Gastrocnemius medialis (tissue), 4 donors: ENCODE measurements at regions not wholly inside any gene's neighbourhood (a gene's known extent, or its start where the extent isn't known, plus 50 kb on each side); places are given as distances from the start of the nearest gene placed in this dataset.

ENCODE experiments used
- ATAC-seq, 2 donors: fragments of 150-250 bp; one replicate each; pipeline ENCODE4 v1.9.1; 2016
- DNase-seq, 2 donors: peaks; one replicate each; pipeline ENCODE4 v3.0.0-alpha.2; 2019
- H3K27ac ChIP-seq, 4 donors: fragments of 200-600 bp; sonication (generic); 1 replicate in 1 of 4; 2 replicates in 3 of 4; pipeline ENCODE4 v1.5.1; 2016 to 2018; ENCODE audit warnings: mild to moderate bottlenecking in 2 of 4, moderate library complexity in 1 of 4
- H3K27me3 ChIP-seq, 3 donors: fragments of 200-600 bp; sonication (generic) in 2 of 3; 1 replicate in 1 of 3; 2 replicates in 2 of 3; pipeline versions ENCODE4 v1.5.1 to v1.6.0; 2016 to 2019; ENCODE audit warnings: mild to moderate bottlenecking in 1 of 3, moderate library complexity in 1 of 3
- H3K36me3 ChIP-seq, 2 donors: fragments of 200-600 bp; sonication (generic) in 1 of 2; one replicate each; pipeline ENCODE4 v1.5.1; 2017 to 2018
- H3K4me1 ChIP-seq, 2 donors: fragments of 200-600 bp; sonication (generic) in 1 of 2; one replicate each; pipeline ENCODE4 v1.5.1; 2016 to 2017; ENCODE audit warnings: mild to moderate bottlenecking in 2 of 2
- H3K4me3 ChIP-seq, 4 donors: fragments of 200-600 bp; sonication (generic) in 3 of 4; 1 replicate in 1 of 4; 2 replicates in 3 of 4; pipeline ENCODE4 v1.5.1; 2016 to 2019; ENCODE audit warnings: mild to moderate bottlenecking in 2 of 4
- H3K9me3 ChIP-seq, 3 donors: fragments of 200-600 bp; sonication (generic) in 2 of 3; 1 replicate in 1 of 3; 2 replicates in 2 of 3; pipeline ENCODE4 v1.5.1; 2016 to 2019
- POLR2A ChIP-seq, 2 donors: fragments of 450-650 bp; IDR thresholded peaks; one replicate each; pipeline ENCODE4 v1.6.1; 2017; ENCODE audit warnings: antibody characterized with exemption in 2 of 2, mild to moderate bottlenecking in 2 of 2, moderate library complexity in 2 of 2
- in situ Hi-C, 4 donors: fragments of 200-750 bp; cut with MboI; loops; one replicate each; pipeline versions ENCODE4 v1.15.0 to v1.8.0; 2017; ENCODE audit warnings: low sequenced_read_pairs in 4 of 4
- intact Hi-C: fragments of 100-400 bp; cut with DNase I; formaldehyde crosslinking; loops from one replicate; pipeline ENCODE4 v1.15.1; 2023; ENCODE audit warnings: low total_unique reads
- TF ChIP-seq, protein P1 (sequence below), 5 experiments: fragments of 450-650 bp in 3 of 5; fragments of 200-600 bp in 2 of 5; sonication (generic) in 2 of 5; IDR thresholded peaks in 4 of 5; conservative IDR thresholded peaks in 1 of 5; 1 replicate in 4 of 5; 2 replicates in 1 of 5; pipeline ENCODE4 v1.5.1; 2016 to 2019; ENCODE audit warnings: antibody characterized with exemption in 5 of 5, mild to moderate bottlenecking in 3 of 5, moderate library complexity in 3 of 5

DNA sequence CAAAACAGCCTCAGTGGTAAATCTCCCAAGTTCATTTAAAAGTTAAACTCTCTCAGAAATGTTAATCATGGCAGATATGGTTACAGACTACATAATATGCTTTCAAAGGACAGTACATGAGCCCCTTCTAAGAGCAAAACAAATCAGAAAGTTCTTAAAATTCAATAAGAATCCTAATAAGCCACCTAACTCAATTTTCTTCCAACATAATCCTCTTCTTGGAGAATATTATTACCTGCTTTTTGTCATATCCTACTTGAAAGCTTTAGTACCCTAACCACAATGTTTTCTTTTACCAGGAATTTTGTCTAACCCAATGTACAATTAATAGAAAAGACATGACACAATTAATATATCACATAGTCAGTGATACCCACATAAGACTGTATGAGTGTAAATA, 236.5 kb upstream of the ATP2B1 start:
- Histone ChIP-seq H3K36me3 (no peaks in the 10 kb centered on the region), H3K4me1 (peaks cover 4 to 10% of the 10 kb centered on the region in 2 donors), H3K27ac (no peak overlapping the region), H3K9me3 (no peaks in the 10 kb centered on the region), H3K4me3 (no peak overlapping the region), H3K27me3 (no peaks in the 10 kb centered on the region)
- TF ChIP-seq, protein P1, sequence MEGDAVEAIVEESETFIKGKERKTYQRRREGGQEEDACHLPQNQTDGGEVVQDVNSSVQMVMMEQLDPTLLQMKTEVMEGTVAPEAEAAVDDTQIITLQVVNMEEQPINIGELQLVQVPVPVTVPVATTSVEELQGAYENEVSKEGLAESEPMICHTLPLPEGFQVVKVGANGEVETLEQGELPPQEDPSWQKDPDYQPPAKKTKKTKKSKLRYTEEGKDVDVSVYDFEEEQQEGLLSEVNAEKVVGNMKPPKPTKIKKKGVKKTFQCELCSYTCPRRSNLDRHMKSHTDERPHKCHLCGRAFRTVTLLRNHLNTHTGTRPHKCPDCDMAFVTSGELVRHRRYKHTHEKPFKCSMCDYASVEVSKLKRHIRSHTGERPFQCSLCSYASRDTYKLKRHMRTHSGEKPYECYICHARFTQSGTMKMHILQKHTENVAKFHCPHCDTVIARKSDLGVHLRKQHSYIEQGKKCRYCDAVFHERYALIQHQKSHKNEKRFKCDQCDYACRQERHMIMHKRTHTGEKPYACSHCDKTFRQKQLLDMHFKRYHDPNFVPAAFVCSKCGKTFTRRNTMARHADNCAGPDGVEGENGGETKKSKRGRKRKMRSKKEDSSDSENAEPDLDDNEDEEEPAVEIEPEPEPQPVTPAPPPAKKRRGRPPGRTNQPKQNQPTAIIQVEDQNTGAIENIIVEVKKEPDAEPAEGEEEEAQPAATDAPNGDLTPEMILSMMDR (IDR thresholded peaks at IDR 0.05 in 4 of 5, conservative IDR thresholded peaks at IDR 0.05 in 1 of 5) = no peak
- TF ChIP-seq POLR2A (IDR thresholded peaks at IDR 0.05) = no peak
- in situ Hi-C loops (no loop called here), intact Hi-C loops (no loop called here)
- ATAC-seq = no peak
- DNase-seq = no peak

DNA sequence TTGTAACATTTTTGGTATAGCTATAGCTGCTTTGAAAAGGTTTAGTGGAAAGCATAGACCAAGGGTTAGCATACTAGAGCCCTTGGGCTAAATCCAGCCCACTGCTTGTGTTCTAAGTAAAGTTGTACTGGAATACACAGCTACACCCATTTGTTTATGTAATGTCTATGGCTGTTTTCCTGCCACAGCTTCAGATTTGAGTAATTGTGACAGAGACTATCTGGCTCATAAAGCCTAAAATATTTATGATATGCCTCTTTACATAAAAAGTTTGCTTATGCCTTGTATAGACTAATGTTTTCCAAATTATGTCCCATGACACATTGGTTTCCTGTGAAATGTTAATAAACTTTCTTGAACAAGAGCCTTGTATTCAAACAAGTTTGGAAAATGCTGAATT, 234.8 kb upstream of the ATP2B1 start:
- ATAC-seq (no peak), DNase-seq (no peak)
- H3K4me3 ChIP-seq = no peak overlapping the region
- no peaks in the 10 kb centered on the region for H3K9me3 ChIP-seq
- intact Hi-C loops = no loop called here
- TF ChIP-seq, protein P1 (IDR thresholded peaks at IDR 0.05 in 4 of 5, conservative IDR thresholded peaks at IDR 0.05 in 1 of 5) = no peak
- no peak for TF ChIP-seq POLR2A (IDR thresholded peaks at IDR 0.05)
- H3K27me3 ChIP-seq = no peaks in the 10 kb centered on the region
- in situ Hi-C loops = no loop called here
- H3K36me3 ChIP-seq = no peaks in the 10 kb centered on the region
- no peak overlapping the region for H3K27ac ChIP-seq
- peaks cover 4 to 8% of the 10 kb centered on the region in 2 donors for H3K4me1 ChIP-seq

DNA sequence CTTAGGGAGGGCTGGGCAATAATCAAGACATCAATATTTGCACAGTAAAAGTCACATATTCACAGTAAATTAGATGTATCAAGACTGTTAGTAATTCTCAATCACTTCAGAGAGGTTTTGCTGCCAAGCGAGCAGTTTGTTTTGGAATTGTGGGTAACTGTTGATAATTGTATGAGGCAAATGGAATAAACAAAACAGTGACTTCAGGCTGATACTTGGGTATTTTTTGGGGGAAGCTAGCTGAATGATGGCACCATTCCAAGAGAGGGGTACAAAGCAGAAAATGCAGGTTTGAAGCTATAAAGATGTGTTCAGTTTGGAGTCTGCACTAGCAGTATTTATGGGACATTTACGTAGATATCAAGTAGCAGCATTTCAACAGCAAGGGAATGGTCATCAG, 232.8 kb upstream of the ATP2B1 start:
- TF ChIP-seq, protein P1 (IDR thresholded peaks at IDR 0.05 in 4 of 5, conservative IDR thresholded peaks at IDR 0.05 in 1 of 5) = no peak
- no peak for TF ChIP-seq POLR2A (IDR thresholded peaks at IDR 0.05)
- intact Hi-C loops = no loop called here
- Histone ChIP-seq H3K27ac (no peak overlapping the region), H3K4me1 (no peaks in the 10 kb centered on the region), H3K4me3 (no peak overlapping the region), H3K9me3 (no peaks in the 10 kb centered on the region), H3K36me3 (no peaks in the 10 kb centered on the region), H3K27me3 (no peaks in the 10 kb centered on the region)
- in situ Hi-C loops = no loop called here
- no peak for ATAC-seq
- DNase-seq = no peak

DNA sequence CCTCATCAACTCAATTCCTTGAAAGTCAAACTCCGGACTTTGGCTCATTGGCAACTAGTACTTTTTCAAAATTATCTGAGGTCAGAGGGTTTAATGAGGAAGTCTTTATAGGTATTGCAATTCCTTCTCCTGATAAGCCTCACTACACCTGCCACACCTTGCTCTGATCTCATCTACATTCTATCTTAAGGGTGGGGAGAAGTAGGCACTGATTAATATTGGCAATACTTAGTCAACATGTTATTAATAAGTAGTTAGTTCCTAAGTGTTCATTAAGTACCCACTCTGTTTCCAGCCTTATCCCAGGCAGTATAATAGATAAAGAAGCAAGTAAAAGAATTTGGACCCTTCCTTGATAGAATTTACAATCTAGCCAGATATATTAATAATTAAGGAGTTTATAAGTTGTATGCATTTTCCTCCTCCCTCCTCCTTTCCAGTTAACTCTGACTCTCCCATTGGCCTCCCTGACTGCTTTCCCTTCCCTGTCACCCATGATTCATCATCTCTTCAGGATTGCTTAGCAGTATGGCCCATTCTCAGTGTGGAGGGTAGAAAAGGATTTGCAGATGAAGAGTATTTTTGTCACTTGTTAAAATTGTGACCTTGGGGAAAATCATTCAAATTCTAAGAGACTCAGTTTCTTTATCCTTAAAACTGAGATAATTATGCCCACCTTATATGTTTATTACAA, 231.0 kb upstream of the ATP2B1 start:
- TF ChIP-seq, protein P1 (IDR thresholded peaks at IDR 0.05 in 4 of 5, conservative IDR thresholded peaks at IDR 0.05 in 1 of 5) = no peak
- in situ Hi-C loops = no loop called here
- intact Hi-C loops = no loop called here
- Histone ChIP-seq H3K4me1 (no peaks in the 10 kb centered on the region), H3K27me3 (no peaks in the 10 kb centered on the region), H3K9me3 (no peaks in the 10 kb centered on the region), H3K27ac (no peak overlapping the region), H3K36me3 (no peaks in the 10 kb centered on the region), H3K4me3 (no peak overlapping the region)
- ATAC-seq (no peak), DNase-seq (no peak)

DNA sequence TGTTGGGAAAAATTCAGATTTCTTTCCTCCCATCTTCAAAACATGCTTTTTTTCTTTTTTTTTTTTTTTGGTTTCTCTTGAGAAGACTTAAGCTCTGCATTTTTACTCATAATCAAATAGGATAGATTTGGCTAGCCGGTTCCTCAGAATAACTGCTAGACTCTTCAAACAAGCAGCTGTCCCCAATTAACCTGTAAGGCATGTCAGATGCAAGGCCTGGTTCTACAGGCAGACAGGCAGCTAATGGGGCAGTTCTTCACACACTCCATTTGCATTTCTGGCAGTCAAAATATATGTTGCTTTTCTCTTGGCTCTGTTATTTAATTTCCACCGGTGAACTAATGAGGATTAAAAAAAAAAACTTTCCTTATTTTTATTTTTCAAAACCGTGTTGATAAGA, 228.0 kb upstream of the ATP2B1 start:
- ATAC-seq (no peak), DNase-seq (no peak)
- Histone ChIP-seq H3K9me3 (no peaks in the 10 kb centered on the region), H3K4me1 (no peaks in the 10 kb centered on the region), H3K4me3 (no peak overlapping the region), H3K27ac (no peak overlapping the region), H3K36me3 (no peaks in the 10 kb centered on the region), H3K27me3 (no peaks in the 10 kb centered on the region)
- in situ Hi-C loops (no loop called here), intact Hi-C loops (no loop called here)
- TF ChIP-seq POLR2A (IDR thresholded peaks at IDR 0.05) = no peak
- TF ChIP-seq, protein P1 (IDR thresholded peaks at IDR 0.05 in 4 of 5, conservative IDR thresholded peaks at IDR 0.05 in 1 of 5) = no peak
